Psoas muscle (tissue), 7 donors: ENCODE measurements at regions not wholly inside any gene's neighbourhood (a gene's known extent, or its start where the extent isn't known, plus 50 kb on each side); places are given as distances from the start of the nearest gene placed in this dataset.

ENCODE experiments used
- ATAC-seq, 4 donors: fragments of 200-7000 bp; cut with Tn5 transposase; one replicate each; pipeline ENCODE4 v1.9.1; 2020; ENCODE audit warnings: moderate library complexity in 3 of 4, mild to moderate bottlenecking in 2 of 4
- DNase-seq, 2 donors: peaks; one replicate each; pipeline ENCODE4 v3.0.0-alpha.2; 2020
- H3K27ac ChIP-seq: fragments of 200-600 bp; one replicate; pipeline ENCODE4 v1.8.0; 2022
- H3K27me3 ChIP-seq, 3 donors: fragments of 200-600 bp in 1 of 3; one replicate each; pipeline versions ENCODE4 v1.6.1 to v1.8.0; 2013 to 2022; ENCODE audit warnings: low read length in 2 of 3, mild to moderate bottlenecking in 2 of 3, moderate library complexity in 1 of 3; ENCODE audit not compliant: insufficient read depth in 3 of 3
- H3K36me3 ChIP-seq, 2 donors: fragments of 200-600 bp in 1 of 2; one replicate each; pipeline versions ENCODE4 v1.6.1 to v1.8.0; 2013 to 2022; ENCODE audit warnings: low read depth in 1 of 2, mild to moderate bottlenecking in 1 of 2, moderate library complexity in 1 of 2; ENCODE audit not compliant: insufficient read depth in 1 of 2
- H3K4me1 ChIP-seq: fragments of 200-600 bp; one replicate; pipeline ENCODE4 v1.8.0; 2022
- H3K4me3 ChIP-seq: fragments of 200-600 bp; one replicate; pipeline ENCODE4 v1.8.0; 2022; ENCODE audit warnings: mild to moderate bottlenecking
- H3K9me3 ChIP-seq: fragments of 200-600 bp; one replicate; pipeline ENCODE4 v1.8.0; 2022
- CTCF ChIP-seq: fragments of 200-600 bp; IDR thresholded peaks from one replicate; pipeline ENCODE4 v1.8.0; 2022; ENCODE audit warnings: antibody characterized with exemption
- WGBS, 3 donors: extraction: QIAGEN DNeasy Blood & Tissue Kit; methylation state at CpG; one replicate each; pipeline versions ENCODE4 v1.1.6 to v1.1.7; 2013; 5-methylcytosine and 5-hydroxymethylcytosine counted together
- intact Hi-C, 2 donors: fragments of 100-400 bp; cut with DNase I; formaldehyde crosslinking; loops; one replicate each; pipeline versions ENCODE4 v1.11.0 to v1.14.2; 2022
- donor health status: healthy with polysubstance abuse.
- donor health status: DM: no; HTN: no; CAD: no; lungs with moderate emphysema.
- donor health status: Bipolar disorder and iron deficiency.
- donor health status: healthy.
- donor health status: DM: yes; HTN: yes; CAD: no.
- donor health status: DM: no; HTN: no; CAD: no.
- donor health status: DM: yes; HTN: yes; CAD: no.

GRCh38 chr2:158024288-158024898 lies 77.3 kb upstream of the UPP2 start:
- H3K27me3 ChIP-seq, result no peaks in the 10 kb centered on the region
- intact Hi-C loops, result no loop called here
- TF ChIP-seq CTCF, result peak; percentile 84
- no peak overlapping the region for H3K27ac ChIP-seq
- DNase-seq, result peak in 1 of 2 donors; percentile 35
- ATAC-seq, result peak in 2 of 4 donors; percentile 51 to 75
- no peak overlapping the region for H3K4me3 ChIP-seq
- no peaks in the 10 kb centered on the region for H3K9me3 ChIP-seq
- no peaks in the 10 kb centered on the region for H3K36me3 ChIP-seq
- WGBS, 3 donors, result 2 to 8% (median 2%) methylated on average over 4 of the region's 4 CpGs
- H3K4me1 ChIP-seq, result no peaks in the 10 kb centered on the region

DNA sequence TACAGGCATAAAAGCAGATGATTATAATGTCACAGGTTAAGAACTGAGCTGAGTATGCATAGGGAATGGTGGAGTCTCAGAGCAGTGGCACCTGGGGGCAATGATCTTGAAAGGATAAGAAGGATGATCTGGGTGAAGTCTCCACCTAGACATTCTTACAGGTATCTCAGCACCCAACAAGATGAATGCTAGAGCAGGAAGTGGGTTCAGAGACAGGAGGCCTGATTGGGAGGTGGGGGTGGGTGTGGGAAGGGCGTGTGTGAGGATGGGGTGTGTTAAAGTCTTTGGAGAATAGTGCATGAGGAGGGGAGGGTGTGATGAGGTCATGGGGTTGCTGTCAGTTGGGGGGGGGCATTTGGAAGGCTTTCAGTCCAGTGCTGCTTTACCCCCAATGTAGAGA lies 78.8 kb upstream of the UPP2 start:
- no peaks in the 10 kb centered on the region for H3K4me1 ChIP-seq
- DNase-seq (no peak), ATAC-seq (no peak)
- H3K4me3 ChIP-seq, result no peak overlapping the region
- TF ChIP-seq CTCF, result no peak
- intact Hi-C loops, result no loop called here
- no peaks in the 10 kb centered on the region for H3K9me3 ChIP-seq
- WGBS, 3 donors, result 69 to 94% (median 89%) methylated on average over 1 of the region's 1 CpG
- no peak overlapping the region for H3K27ac ChIP-seq
- no peaks in the 10 kb centered on the region for H3K36me3 ChIP-seq
- no peaks in the 10 kb centered on the region for H3K27me3 ChIP-seq

- H3K4me3 ChIP-seq, result no peak overlapping the region
- DNase-seq (no peak), ATAC-seq (no peak)
- H3K27me3 ChIP-seq, result no peaks in the 10 kb centered on the region
- H3K9me3 ChIP-seq, result no peaks in the 10 kb centered on the region
- no peak overlapping the region for H3K27ac ChIP-seq
- no peaks in the 10 kb centered on the region for H3K4me1 ChIP-seq
- no peaks in the 10 kb centered on the region for H3K36me3 ChIP-seq
- WGBS, 3 donors, result 73 to 83% (median 76%) methylated on average over 3 of the region's 3 CpGs
- intact Hi-C loops, result no loop called here
- no peak for TF ChIP-seq CTCF
These were observed 80.5 kb upstream of the UPP2 start for GRCh38 chr2:158021226-158021625.

DNA sequence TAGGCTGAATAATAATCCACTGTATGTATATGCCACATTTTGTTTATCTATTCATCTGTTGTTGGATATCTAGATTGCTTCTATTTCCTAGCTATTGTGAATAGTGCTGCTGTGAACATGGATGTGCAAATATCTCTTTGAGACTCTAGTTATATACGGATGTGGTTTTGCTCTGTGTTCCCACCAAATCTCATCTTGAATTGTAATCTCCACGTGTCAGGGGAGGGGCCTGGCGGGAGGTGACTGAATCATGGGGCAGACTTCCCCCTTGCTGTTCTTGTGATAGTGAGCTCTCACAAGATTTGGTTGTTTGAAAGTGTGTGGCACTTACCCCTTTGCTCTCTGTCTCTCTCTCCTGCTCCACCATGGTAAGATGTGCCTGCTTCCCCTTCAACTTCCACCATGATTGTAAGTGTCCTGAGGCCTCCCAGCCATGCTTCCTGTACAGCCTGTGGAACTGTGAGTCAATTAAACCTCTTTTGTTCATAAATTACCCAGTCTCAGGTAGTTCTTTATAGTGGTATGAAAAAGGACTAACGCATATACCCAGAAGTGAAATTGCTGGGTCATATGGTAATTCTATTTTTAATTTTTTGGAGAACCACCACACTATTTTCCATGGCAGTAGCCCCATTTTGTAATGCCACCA lies 86.1 kb upstream of the UPP2 start:
- Histone ChIP-seq H3K27ac (no peak overlapping the region), H3K27me3 (no peaks in the 10 kb centered on the region), H3K36me3 (no peaks in the 10 kb centered on the region), H3K9me3 (no peaks in the 10 kb centered on the region), H3K4me1 (no peaks in the 10 kb centered on the region), H3K4me3 (no peak overlapping the region)
- DNase-seq (no peak), ATAC-seq (no peak)
- TF ChIP-seq CTCF, result no peak
- 74 to 81% (median 79%) methylated on average over 4 of the region's 4 CpGs for WGBS, 3 donors
- intact Hi-C loops, result no loop called here

GRCh38 chr2:158013891-158014290 lies 87.8 kb upstream of the UPP2 start:
- intact Hi-C loops, result loop anchor here (5.0 kb wide), 2 partner anchors 517 to 522 kb away; no protein-coding TSS in a partner anchor

More at GRCh38 chr2:158013891-158014290, 87.8 kb upstream of the UPP2 start:
- 66 to 76% (median 72%) methylated on average over 1 of the region's 1 CpG for WGBS, 3 donors
- no peak overlapping the region for H3K4me3 ChIP-seq
- peaks cover 8% of the 10 kb centered on the region for H3K4me1 ChIP-seq
- H3K9me3 ChIP-seq, result no peaks in the 10 kb centered on the region
- DNase-seq, result no peak
- no peak for ATAC-seq
- no peak overlapping the region for H3K27ac ChIP-seq
- H3K36me3 ChIP-seq, result no peaks in the 10 kb centered on the region
- TF ChIP-seq CTCF, result no peak
- H3K27me3 ChIP-seq, result no peaks in the 10 kb centered on the region
